GM21381 (cell line): ENCODE measurements at regions not wholly inside any gene's neighbourhood (a gene's known extent, or its start where the extent isn't known, plus 50 kb on each side); places are given as distances from the start of the nearest gene placed in this dataset.
"Not testable (repeated sequence)": the region's sequence is repeated elsewhere in the genome, so short reads cannot be mapped to it uniquely, and the experiment has no call there.

ENCODE experiments used
- ATAC-seq: cut with Tn5 transposase; IDR thresholded peaks from one replicate; pipeline ENCODE4 v1.9.1; 2021; ENCODE audit warnings: mild to moderate bottlenecking, moderate library complexity; ENCODE audit not compliant: unreplicated experiment

- no peak for ATAC-seq
Measured at GRCh38 chr10:70987396-70988130, 99.2 kb upstream of the PCBD1 start.

DNA sequence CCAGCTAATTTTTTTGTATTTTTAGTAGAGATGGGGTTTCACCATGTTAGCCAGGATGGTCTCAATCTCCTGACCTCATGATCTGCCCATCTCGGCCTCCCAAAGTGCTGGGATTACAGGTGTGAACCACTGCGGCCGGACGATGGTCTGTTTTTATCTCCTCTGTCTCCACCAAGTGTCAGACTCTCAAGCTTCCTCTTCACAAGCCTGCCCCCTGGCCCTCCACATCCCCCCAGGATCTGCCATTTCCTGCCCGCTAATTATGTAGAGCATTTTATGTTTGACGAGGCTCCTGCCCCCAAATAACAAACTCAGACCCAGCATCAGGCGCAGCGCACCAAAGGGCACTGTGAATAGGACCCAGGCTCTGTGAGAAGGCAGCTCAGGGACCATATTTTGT lies 101.8 kb upstream of the PCBD1 start:
- ATAC-seq, result not testable (repeated sequence)

DNA sequence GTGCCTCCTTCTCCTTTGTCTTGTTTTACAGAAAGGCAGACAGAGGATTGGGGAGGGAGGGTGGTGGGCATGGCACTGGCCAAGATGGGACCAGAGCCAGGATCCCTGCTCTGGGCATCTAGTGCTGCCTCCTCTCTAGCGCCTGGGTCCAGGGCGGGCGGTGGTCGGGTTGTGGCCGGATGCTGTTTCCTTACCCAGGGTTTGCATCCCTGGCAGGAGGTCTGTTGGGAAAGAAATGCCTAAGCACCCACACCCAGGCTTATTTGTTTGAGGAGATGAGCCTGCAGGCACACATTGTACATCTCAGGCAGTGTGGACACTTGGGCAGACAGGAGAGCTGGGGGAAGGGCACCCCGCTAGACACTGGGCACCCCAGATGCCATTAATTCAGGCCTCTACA lies 102.3 kb upstream of the PCBD1 start:
- no peak for ATAC-seq

DNA sequence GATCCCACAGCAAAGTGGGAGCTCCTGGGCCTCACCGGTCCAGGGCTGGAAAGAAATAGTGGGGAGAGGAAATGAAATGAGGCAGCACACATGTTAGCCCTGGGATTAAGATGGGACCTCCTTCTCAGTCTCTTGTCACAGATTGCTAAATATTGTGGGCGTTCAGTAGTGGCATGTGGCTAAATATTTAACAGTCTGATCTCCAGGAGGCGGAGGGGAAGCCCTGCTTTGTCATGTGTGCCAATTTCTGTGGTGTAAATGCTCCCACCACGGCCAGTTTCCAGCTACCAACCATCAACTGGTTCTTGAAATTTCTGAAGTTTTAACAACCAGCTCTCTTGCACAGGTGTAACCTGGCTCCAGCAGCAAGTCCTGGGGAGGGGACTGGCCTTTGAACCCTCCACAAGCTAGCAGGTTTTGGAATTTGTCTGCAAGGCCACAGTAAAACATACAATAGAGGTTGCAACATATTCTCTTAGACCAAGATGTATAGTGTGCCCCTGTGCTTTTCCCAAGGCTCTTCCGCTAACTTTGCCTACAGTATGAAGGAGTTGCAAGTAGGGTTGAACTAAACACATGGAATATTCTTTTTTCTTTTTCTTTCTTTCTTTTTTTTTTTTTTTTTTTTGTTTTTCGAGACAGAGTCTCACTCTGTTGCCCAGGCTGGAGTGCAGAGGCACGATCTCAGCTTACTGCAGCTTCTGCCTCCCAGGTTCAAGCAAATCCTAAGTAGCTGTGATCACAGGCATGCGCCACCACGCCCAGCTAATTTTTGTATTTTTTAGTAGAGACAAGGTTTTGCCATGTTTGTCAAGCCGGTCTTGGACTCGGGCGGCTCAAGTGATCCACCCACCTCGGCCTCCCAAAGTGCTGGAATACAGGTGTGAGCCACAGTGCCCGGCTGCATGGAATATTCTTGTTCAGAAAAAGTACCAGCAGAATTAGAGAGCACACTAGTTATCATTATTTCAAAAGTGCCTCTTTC lies 103.1 kb upstream of the PCBD1 start:
- ATAC-seq, result no peak

GRCh38 chr10:70992436-70992835 lies 104.1 kb upstream of the PCBD1 start:
- no peak for ATAC-seq

- ATAC-seq, result no peak
Measured at GRCh38 chr10:70993051-70993450, 104.7 kb upstream of the PCBD1 start.

- no peak for ATAC-seq
Measured at GRCh38 chr10:70996549-70996948, 108.2 kb upstream of the PCBD1 start.

DNA sequence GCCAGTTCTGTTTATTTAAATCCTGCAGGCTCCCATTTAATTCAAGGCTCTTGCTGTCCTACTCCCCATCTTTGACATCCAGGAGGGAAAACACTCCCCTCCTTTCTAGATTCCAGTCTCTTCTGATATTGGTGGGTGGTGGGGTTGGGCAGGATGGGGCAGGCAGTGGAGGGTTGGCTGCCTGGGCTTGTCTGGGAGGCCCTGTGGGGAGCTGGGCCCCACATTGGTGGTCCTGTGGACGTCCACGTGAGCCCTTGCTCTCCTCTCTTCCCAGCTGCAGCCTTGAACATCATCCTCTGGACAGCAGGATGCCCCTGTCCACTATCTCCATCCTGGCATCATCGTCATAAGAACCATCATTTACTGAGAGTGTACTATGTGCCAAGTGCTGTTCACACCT lies 108.9 kb upstream of the PCBD1 start:
- ATAC-seq, result no peak

DNA sequence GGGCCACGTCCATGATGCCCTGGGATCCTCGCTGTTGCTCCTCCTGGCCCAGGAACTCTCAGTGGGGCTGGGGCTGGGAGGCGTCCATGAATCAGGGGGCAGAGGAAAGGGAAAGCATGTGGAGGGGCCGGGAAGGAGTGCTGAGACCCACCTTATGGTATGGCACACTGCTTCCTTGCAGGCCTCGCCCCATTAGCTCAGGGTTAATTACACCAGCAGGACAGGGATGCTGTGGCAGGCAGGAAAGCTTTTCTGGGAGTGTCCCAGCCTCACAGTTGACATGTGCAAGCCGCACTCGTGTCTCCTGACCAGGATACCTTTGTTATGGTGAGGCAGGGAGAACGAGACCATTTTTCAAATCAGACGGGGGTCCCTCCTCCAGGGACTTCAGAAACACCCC lies 109.7 kb upstream of the PCBD1 start:
- ATAC-seq, result no peak

DNA sequence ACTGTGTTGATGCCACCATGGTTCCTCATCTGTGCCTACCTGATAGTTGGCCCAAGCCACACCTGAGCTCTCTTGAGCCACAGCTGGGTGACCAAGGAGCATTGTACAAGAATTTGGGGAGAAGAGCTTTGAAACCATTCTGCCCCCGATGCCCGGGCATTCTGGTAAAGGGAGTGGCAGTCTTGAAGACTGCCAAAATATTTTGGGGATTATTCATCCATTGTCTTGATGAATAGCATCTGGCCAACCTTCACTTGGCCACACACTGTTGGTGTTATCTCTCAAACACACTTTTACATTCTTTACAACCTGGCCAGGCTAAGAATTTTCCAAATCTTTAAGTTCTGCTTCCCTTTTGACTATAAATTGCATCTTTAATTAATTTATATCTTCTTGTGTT lies 113.1 kb upstream of the PCBD1 start:
- no peak for ATAC-seq

DNA sequence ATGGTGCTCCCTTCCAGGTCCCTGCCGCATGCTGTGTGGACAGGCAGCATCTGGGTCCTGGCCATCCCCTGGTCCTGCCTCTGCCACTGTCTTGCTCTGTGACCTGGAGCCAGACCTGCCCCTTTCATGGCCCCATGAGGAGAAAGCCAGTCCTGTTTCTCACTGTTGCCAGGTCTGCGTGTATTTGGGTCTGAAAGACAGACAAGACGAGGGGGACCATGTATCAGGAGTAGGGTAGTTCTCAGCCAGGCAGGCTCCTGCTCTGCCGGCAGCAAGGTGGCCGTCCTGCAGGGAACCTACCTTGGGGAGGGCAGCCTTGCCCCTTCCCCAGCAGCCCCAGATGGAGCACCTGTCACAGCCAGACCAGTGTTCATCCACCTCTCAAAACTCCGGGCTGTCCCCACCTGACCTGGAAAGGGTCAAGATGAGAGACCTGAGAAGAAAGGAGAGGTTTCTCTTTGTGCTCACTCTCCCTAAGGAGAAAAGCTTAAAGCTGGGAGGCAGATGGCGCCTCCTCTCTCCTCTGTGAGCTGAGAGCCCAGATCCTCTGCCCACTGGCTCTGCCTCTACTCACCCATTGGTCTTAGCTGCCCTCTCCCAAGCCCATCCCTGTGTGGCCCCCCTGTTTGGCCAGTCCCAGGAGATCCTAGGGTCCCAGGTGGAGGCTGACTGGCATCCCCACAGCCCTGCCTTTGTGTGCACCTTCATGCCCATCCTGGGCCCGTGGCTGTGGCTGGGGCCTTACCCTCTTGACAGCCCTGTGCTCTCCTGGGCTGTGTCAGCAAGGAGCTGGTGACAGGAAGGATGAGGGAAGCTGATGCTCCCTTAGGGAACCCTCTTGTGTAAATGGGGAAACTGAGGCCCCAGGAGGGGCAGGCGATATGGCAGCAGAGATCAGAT lies 116.1 kb upstream of the PCBD1 start:
- no peak for ATAC-seq

- ATAC-seq, result no peak
Measured at GRCh38 chr10:71005337-71006305, 117.3 kb upstream of the PCBD1 start.

DNA sequence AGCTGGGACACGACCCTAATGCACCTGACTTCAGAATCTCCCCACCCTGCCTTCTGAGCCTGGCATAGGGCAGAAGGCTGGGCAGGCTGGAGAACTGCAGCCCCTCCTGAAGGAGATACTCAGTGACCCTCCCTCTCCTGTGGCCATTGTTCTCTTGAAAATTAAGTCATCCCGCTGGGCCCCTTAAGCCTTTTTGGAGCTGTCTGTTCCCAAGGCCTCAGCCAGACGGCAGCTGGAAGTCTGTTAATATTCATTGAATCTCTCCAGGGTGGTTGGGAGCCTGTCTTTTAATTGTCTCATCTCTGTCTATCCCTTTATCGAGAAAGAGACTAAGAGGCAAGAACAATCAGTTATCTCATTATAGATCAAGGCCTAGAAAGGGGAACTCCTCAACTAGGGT lies 118.1 kb upstream of the PCBD1 start:
- no peak for ATAC-seq

- no peak for ATAC-seq
Measured at GRCh38 chr10:71007516-71007915, 119.2 kb upstream of the PCBD1 start.

- no peak for ATAC-seq
Measured at GRCh38 chr10:71008150-71008549, 119.8 kb upstream of the PCBD1 start.

GRCh38 chr10:71009126-71009525 lies 120.8 kb upstream of the PCBD1 start:
- ATAC-seq, result no peak

- ATAC-seq, result no peak
Measured at GRCh38 chr10:71010730-71011129, 122.4 kb upstream of the PCBD1 start.

GRCh38 chr10:71011141-71011540 lies 122.8 kb upstream of the PCBD1 start:
- no peak for ATAC-seq

GRCh38 chr10:71014021-71014805 lies 125.8 kb upstream of the PCBD1 start:
- ATAC-seq, result no peak
